ENCODE measurements at regions not wholly inside any gene's neighbourhood (a gene's known extent, or its start where the extent isn't known, plus 50 kb on each side); places are given as distances from the start of the nearest gene placed in this dataset.

DNA sequence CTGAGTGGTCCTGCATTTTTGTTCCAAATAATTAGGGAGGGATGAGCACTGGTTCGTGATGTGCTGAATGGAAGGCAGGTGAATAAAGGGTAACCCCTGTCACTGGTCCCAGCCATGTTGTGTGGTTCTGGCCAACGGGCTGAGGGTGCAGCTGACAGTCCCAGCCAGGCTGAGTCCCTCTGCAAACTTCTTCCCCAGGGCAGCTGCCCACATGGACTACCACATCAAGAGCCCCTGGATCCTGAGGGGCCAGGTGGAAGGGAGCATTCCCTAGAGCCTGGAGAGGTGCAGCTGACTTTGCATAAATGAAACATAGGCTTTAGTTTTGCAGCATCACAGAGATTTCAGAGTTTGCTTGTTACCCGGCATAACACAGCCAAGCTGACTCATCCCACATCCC lies 219.8 kb upstream of the MYT1L start:
- H3K36me3 ChIP-seq (replicated peaks in 1 of 2; ENCODE audit: control insufficient read depth in 1 of 2, insufficient read depth in 2 of 2, low read length in 1 of 2), result no peaks in the 10 kb centered on the region
- no peaks in the 10 kb centered on the region for H3K9me3 ChIP-seq
- no peak for DNase-seq
- CTCF ChIA-PET, result interaction anchor here (0.9 to 2.0 kb wide), 2 partner anchors 10 to 31 kb away, joined by 3 to 6 read pairs; no protein-coding TSS in a partner anchor
- no peak for TF ChIP-seq EP300 (IDR thresholded peaks at IDR 0.05; ENCODE audit: borderline replicate concordance in 1 of 2, low read depth in 1 of 2, low read length in 1 of 2)
- TF ChIP-seq, protein P1, sequence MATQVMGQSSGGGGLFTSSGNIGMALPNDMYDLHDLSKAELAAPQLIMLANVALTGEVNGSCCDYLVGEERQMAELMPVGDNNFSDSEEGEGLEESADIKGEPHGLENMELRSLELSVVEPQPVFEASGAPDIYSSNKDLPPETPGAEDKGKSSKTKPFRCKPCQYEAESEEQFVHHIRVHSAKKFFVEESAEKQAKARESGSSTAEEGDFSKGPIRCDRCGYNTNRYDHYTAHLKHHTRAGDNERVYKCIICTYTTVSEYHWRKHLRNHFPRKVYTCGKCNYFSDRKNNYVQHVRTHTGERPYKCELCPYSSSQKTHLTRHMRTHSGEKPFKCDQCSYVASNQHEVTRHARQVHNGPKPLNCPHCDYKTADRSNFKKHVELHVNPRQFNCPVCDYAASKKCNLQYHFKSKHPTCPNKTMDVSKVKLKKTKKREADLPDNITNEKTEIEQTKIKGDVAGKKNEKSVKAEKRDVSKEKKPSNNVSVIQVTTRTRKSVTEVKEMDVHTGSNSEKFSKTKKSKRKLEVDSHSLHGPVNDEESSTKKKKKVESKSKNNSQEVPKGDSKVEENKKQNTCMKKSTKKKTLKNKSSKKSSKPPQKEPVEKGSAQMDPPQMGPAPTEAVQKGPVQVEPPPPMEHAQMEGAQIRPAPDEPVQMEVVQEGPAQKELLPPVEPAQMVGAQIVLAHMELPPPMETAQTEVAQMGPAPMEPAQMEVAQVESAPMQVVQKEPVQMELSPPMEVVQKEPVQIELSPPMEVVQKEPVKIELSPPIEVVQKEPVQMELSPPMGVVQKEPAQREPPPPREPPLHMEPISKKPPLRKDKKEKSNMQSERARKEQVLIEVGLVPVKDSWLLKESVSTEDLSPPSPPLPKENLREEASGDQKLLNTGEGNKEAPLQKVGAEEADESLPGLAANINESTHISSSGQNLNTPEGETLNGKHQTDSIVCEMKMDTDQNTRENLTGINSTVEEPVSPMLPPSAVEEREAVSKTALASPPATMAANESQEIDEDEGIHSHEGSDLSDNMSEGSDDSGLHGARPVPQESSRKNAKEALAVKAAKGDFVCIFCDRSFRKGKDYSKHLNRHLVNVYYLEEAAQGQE (IDR thresholded peaks at IDR 0.05; ENCODE audit: low read depth, low read length), result no peak
- no peak for TF ChIP-seq NRF1 (IDR thresholded peaks at IDR 0.05; ENCODE audit: low read depth, low read length)
- TF ChIP-seq RFX5 (IDR thresholded peaks at IDR 0.05; ENCODE audit: low read length), result no peak
- no peak for TF ChIP-seq YY1 (IDR thresholded peaks at IDR 0.05; ENCODE audit: low read depth)
- TF ChIP-seq, protein P2, sequence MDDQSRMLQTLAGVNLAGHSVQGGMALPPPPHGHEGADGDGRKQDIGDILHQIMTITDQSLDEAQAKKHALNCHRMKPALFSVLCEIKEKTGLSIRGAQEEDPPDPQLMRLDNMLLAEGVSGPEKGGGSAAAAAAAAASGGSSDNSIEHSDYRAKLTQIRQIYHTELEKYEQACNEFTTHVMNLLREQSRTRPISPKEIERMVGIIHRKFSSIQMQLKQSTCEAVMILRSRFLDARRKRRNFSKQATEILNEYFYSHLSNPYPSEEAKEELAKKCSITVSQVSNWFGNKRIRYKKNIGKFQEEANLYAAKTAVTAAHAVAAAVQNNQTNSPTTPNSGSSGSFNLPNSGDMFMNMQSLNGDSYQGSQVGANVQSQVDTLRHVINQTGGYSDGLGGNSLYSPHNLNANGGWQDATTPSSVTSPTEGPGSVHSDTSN (IDR thresholded peaks at IDR 0.05), result no peak
- no peak for TF ChIP-seq MEF2A (IDR thresholded peaks at IDR 0.05; ENCODE audit: borderline replicate concordance, low read depth)
- no peak for TF ChIP-seq SIN3A (IDR thresholded peaks at IDR 0.05; ENCODE audit: borderline replicate concordance, low read depth, low read length)
- TF ChIP-seq, protein P3, sequence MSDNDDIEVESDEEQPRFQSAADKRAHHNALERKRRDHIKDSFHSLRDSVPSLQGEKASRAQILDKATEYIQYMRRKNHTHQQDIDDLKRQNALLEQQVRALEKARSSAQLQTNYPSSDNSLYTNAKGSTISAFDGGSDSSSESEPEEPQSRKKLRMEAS (IDR thresholded peaks at IDR 0.05; ENCODE audit: low read depth), result no peak
- TF ChIP-seq, protein P4, sequence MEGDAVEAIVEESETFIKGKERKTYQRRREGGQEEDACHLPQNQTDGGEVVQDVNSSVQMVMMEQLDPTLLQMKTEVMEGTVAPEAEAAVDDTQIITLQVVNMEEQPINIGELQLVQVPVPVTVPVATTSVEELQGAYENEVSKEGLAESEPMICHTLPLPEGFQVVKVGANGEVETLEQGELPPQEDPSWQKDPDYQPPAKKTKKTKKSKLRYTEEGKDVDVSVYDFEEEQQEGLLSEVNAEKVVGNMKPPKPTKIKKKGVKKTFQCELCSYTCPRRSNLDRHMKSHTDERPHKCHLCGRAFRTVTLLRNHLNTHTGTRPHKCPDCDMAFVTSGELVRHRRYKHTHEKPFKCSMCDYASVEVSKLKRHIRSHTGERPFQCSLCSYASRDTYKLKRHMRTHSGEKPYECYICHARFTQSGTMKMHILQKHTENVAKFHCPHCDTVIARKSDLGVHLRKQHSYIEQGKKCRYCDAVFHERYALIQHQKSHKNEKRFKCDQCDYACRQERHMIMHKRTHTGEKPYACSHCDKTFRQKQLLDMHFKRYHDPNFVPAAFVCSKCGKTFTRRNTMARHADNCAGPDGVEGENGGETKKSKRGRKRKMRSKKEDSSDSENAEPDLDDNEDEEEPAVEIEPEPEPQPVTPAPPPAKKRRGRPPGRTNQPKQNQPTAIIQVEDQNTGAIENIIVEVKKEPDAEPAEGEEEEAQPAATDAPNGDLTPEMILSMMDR (IDR thresholded peaks at IDR 0.05), result no peak
- TF ChIP-seq GATA2 (CRISPR knock-in tag; IDR thresholded peaks at IDR 0.05), result no peak
- TF ChIP-seq, protein P5, sequence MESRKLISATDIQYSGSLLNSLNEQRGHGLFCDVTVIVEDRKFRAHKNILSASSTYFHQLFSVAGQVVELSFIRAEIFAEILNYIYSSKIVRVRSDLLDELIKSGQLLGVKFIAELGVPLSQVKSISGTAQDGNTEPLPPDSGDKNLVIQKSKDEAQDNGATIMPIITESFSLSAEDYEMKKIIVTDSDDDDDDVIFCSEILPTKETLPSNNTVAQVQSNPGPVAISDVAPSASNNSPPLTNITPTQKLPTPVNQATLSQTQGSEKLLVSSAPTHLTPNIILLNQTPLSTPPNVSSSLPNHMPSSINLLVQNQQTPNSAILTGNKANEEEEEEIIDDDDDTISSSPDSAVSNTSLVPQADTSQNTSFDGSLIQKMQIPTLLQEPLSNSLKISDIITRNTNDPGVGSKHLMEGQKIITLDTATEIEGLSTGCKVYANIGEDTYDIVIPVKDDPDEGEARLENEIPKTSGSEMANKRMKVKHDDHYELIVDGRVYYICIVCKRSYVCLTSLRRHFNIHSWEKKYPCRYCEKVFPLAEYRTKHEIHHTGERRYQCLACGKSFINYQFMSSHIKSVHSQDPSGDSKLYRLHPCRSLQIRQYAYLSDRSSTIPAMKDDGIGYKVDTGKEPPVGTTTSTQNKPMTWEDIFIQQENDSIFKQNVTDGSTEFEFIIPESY (IDR thresholded peaks at IDR 0.05; ENCODE audit: borderline replicate concordance, low read depth), result no peak
- TF ChIP-seq TAF1 (IDR thresholded peaks at IDR 0.05; ENCODE audit: borderline replicate concordance, low read depth, low read length), result no peak
- no peak for TF ChIP-seq POLR2AphosphoS5 (IDR thresholded peaks at IDR 0.05; ENCODE audit: low read depth, low read length)
- no peaks in the 10 kb centered on the region for H3K27me3 ChIP-seq (ENCODE audit: insufficient read depth)
- no peaks in the 10 kb centered on the region for H3K9me2 ChIP-seq
- peaks cover 0 to 8% of the 10 kb centered on the region in 2 experiments; a peak in 1 of 4 replicates for H3K4me1 ChIP-seq (ENCODE audit: control insufficient read depth in 1 of 2, insufficient read depth in 2 of 2, low read depth in 1 of 2, low read length in 1 of 2)
- POLR2A ChIA-PET, result no interaction called here
- no peak overlapping the region for H3K4me3 ChIP-seq (ENCODE audit: low read depth in 2 of 2, low read length in 1 of 2)
- no peaks in the 10 kb centered on the region for H3K79me2 ChIP-seq (ENCODE audit: insufficient read depth)
- no peak overlapping the region for H3K27ac ChIP-seq (ENCODE audit: low read depth in 2 of 2, low read length in 1 of 2)
- H3F3A ChIP-seq (replicated peaks; ENCODE audit: insufficient read depth), result no peaks in the 10 kb centered on the region
- H2AFZ ChIP-seq (ENCODE audit: low read depth), result no peak overlapping the region
- 18% methylated on average over 3 of the region's 3 CpGs for WGBS (ENCODE audit: low lambda C conversion rate)
- H3K9ac ChIP-seq, result no peak overlapping the region
- no peak overlapping the region for H3K4me2 ChIP-seq
- no peaks in the 10 kb centered on the region for H4K20me1 ChIP-seq (ENCODE audit: insufficient read depth)
